Cardiac fibroblast (primary cell): ENCODE measurements at regions not wholly inside any gene's neighbourhood (a gene's known extent, or its start where the extent isn't known, plus 50 kb on each side); places are given as distances from the start of the nearest gene placed in this dataset.

Experiments used
- DNase-seq, 2 donors: peaks; one replicate each; pipeline versions ENCODE4 v3.0.0 to v3.0.0-alpha.2; 2010; ENCODE audit warnings: low read depth in 2 of 2
- H3K4me3 ChIP-seq, 2 donors: replicated peaks in 1 of 2; 1 replicate in 1 of 2; 2 replicates in 1 of 2; pipeline ENCODE4 v1.5.1; 2011; ENCODE audit warnings: low read depth in 2 of 2, low read length in 2 of 2, mild to moderate bottlenecking in 2 of 2, moderate library complexity in 1 of 2
- TF ChIP-seq, protein P1 (sequence below): IDR thresholded peaks from one replicate; pipeline ENCODE4 v1.5.1; 2011; ENCODE audit warnings: low read depth, mild to moderate bottlenecking, low read length, inconsistent platforms

DNA sequence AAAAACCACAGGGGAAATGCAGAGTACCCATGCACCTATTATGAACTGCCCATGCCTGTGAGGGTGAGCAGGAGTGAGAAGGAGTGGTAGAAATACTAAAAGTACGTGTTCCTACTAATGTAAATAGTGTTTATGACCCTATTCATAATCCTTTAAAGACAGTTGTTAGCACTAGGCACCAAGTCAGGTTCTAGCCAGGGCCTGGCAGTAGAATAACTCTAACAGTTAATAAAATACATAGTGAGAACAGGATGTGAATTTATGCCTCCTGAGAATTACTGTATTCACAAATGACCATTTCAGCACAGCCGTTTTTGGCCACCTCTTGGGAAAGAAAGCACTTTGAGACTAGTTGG, 103.2 kb upstream of the TARS1 start:
- no peak overlapping the region for H3K4me3 ChIP-seq
- DNase-seq: peak in 1 of 2 donors; percentile 37
- TF ChIP-seq, protein P1, sequence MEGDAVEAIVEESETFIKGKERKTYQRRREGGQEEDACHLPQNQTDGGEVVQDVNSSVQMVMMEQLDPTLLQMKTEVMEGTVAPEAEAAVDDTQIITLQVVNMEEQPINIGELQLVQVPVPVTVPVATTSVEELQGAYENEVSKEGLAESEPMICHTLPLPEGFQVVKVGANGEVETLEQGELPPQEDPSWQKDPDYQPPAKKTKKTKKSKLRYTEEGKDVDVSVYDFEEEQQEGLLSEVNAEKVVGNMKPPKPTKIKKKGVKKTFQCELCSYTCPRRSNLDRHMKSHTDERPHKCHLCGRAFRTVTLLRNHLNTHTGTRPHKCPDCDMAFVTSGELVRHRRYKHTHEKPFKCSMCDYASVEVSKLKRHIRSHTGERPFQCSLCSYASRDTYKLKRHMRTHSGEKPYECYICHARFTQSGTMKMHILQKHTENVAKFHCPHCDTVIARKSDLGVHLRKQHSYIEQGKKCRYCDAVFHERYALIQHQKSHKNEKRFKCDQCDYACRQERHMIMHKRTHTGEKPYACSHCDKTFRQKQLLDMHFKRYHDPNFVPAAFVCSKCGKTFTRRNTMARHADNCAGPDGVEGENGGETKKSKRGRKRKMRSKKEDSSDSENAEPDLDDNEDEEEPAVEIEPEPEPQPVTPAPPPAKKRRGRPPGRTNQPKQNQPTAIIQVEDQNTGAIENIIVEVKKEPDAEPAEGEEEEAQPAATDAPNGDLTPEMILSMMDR: no peak

DNA sequence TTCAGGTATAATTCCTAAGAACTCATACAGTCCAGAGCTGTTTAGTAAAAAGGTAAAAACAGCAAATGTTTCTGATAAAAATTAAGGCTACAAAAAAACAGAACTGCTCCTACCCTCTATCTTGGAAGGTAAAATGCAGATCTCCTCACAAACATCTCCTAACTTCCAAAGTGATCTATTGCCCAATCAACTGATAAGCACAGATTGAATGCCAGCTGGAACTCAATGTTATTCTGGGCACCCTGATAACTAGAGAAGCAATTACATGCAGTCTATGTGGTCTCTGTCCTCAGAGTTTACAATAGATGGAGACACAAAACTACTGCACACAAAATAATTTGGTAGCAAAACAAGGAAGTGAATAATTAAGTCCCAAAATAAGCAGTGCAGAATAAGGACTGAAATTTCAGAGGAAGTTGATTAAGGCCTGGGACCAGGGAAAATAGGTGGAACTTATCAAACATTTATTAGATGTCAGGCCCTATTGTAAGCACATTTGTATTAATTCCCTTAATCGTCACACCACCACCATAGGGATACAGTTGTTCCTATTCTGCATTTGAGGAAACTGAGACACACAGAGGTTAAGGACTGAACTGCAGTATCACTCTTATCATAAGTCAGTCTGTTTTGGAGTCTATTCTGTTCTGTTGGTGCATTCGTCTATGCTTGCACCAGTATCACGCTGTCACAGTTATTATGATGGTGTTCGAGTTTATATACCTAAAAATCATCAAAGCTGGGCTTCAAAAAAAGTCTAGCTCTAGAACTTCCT, 102.2 kb upstream of the TARS1 start:
- no peak for DNase-seq
- TF ChIP-seq, protein P1: no peak
- no peak overlapping the region for H3K4me3 ChIP-seq

DNA sequence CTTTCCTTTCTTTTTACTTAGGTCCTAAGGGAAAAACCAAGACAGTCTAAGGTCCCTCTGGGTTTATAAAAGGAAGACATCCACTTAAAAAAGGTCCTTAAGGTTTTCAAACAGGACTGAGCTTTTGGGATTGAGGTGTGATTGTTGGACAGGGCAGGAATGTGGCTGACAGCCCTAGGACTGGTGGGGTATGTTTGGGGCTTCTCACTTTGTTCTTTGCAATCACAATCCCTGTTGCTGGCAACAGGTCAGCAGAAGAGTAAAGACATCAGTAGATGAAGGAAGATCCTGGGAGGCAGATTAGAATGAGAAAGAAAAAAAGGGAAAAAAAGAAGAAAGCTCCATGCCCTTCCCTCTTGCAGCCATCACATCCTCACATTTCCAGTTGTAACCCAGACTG, 101.4 kb upstream of the TARS1 start:
- TF ChIP-seq, protein P1: no peak
- DNase-seq: no peak
- H3K4me3 ChIP-seq: no peak overlapping the region

DNA sequence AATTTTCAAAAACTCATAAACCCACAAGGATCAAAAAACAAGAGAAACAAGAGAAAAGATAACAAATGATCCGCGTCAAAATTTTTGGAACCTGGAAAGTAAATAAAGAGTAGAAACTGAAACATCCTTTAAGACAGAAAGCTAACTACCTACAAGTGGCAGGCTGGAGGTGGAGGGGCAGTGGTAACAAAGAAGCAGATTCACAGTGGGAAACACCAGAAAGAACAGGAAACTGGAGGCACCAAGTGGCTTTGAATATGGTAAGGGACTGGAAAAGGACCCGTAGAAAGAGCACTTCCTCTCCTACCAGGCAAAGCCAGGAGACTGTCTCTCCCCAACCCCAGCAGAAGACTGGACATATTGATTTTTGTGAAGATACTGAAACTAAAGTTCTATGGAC, 100.6 kb upstream of the TARS1 start:
- no peak overlapping the region for H3K4me3 ChIP-seq
- TF ChIP-seq, protein P1: no peak
- no peak for DNase-seq

DNA sequence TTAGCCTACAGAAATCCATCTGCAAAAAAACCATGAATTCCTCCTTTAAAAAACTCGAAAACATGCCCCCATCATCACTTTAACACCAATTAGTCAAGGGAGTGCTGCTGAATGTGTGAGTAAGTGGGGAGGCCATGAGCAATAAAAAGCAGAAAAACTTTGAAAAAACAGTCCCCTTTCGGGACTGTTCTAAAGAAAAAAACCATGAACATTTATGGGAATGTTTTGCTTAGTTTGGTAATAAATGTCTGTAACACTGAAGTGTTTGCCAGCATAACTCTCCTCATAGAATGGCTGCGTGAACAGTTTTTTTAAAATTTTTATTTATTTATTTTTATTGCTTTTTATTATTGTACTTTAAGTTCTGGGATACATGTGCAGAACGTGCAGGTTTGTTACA, 99.4 kb upstream of the TARS1 start:
- DNase-seq: no peak
- TF ChIP-seq, protein P1: no peak
- no peak overlapping the region for H3K4me3 ChIP-seq

DNA sequence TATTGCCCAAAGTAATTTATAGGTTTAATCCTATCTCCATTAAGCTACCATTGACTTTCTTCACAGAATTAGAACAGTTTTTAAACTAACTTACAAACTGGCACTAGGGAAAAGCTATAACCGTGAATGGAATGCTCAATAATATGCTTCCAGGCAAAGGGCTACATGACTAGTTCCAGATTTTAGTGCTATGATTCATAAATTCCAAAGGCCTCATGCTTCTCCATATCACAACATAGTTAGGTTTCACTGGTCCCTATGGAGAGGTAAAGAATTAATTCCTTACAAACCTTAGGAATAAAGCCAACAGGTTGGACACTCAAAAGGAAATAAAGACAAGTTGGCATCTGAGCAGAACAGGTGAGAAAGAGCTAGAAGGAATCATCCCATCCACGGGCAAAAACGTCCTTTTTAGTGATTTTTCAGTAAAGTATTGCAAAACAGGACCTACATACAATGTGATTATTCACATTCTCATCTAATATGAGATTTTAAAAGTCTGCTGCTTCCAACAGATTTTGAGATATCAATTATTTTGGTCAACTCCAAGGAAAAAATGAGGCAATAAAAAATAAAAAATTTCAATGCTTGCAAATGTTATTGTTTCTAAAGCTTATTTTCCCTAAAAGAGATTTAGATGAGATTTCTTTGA, 97.0 kb upstream of the TARS1 start:
- TF ChIP-seq, protein P1: no peak
- peak; percentile 88 to 92 for DNase-seq
- H3K4me3 ChIP-seq: no peak overlapping the region
